H9 (cell line): ENCODE measurements at regions not wholly inside any gene's neighbourhood (a gene's known extent, or its start where the extent isn't known, plus 50 kb on each side); places are given as distances from the start of the nearest gene placed in this dataset.

Experiments used
- DNase-seq: peaks from one replicate; pipeline ENCODE4 v3.0.0-alpha.2; 2017
- H2AFZ ChIP-seq: one replicate; pipeline ENCODE4 v1.6.1; 2013; ENCODE audit warnings: mild to moderate bottlenecking, low read length, control low read depth, moderate library complexity
- H2AK5ac ChIP-seq: 2 replicates; pipeline ENCODE4 v1.6.1; 2013; ENCODE audit warnings: low read length, control low read depth, mixed read lengths; ENCODE audit not compliant: insufficient read length
- H2BK120ac ChIP-seq: one replicate; pipeline ENCODE4 v1.6.1; 2013; ENCODE audit warnings: low read depth, mild to moderate bottlenecking, low read length, control low read depth, inconsistent platforms; ENCODE audit not compliant: poor library complexity, severe bottlenecking
- H2BK12ac ChIP-seq: 2 replicates; pipeline ENCODE4 v1.6.1; 2013; ENCODE audit warnings: low read length, control low read depth, mixed read lengths, low read depth; ENCODE audit not compliant: insufficient read length
- H2BK15ac ChIP-seq: 2 replicates; pipeline ENCODE4 v1.6.1; 2013; ENCODE audit warnings: low read depth, low read length, control low read depth
- H2BK20ac ChIP-seq: one replicate; pipeline ENCODE4 v1.6.1; 2013; ENCODE audit warnings: low read depth, mild to moderate bottlenecking, low read length, control low read depth, inconsistent platforms; ENCODE audit not compliant: poor library complexity, severe bottlenecking
- H2BK5ac ChIP-seq: 2 replicates; pipeline ENCODE4 v1.6.1; 2013; ENCODE audit warnings: low read length, control low read depth, mixed read lengths; ENCODE audit not compliant: insufficient read length
- H3K14ac ChIP-seq: 2 replicates; pipeline ENCODE4 v1.6.1; 2013; ENCODE audit warnings: low read length, control low read depth; ENCODE audit not compliant: insufficient read depth
- H3K18ac ChIP-seq: 2 replicates; pipeline ENCODE4 v1.6.1; 2013; ENCODE audit warnings: low read depth, mild to moderate bottlenecking, mixed read lengths, low read length, control low read depth; ENCODE audit not compliant: insufficient read length
- H3K23ac ChIP-seq: 2 replicates; pipeline ENCODE4 v1.6.1; 2013; ENCODE audit warnings: low read length, control low read depth, mixed read lengths, low read depth; ENCODE audit not compliant: insufficient read length
- H3K23me2 ChIP-seq: 2 replicates; pipeline ENCODE4 v1.6.1; 2013; ENCODE audit warnings: low read depth, mild to moderate bottlenecking, mixed read lengths, low read length, control low read depth; ENCODE audit not compliant: insufficient read length, poor library complexity, severe bottlenecking
- H3K27ac ChIP-seq: 2 replicates; pipeline ENCODE4 v1.5.1; 2013; ENCODE audit warnings: low read length, control low read depth, mixed read lengths, low read depth; ENCODE audit not compliant: insufficient read length
- H3K27me3 ChIP-seq: 2 replicates; pipeline ENCODE4 v1.6.1; 2013; ENCODE audit warnings: low read length, control low read depth, inconsistent platforms; ENCODE audit not compliant: insufficient read depth
- H3K4ac ChIP-seq: 2 replicates; pipeline ENCODE4 v1.6.1; 2013; ENCODE audit warnings: low read depth, mild to moderate bottlenecking, control low read depth, inconsistent platforms, low read length, moderate library complexity
- H3K4me1 ChIP-seq: 2 replicates; pipeline ENCODE4 v1.6.1; 2013; ENCODE audit warnings: low read length, control low read depth, inconsistent platforms; ENCODE audit not compliant: insufficient read depth
- H3K4me2 ChIP-seq: 2 replicates; pipeline ENCODE4 v1.6.1; 2013; ENCODE audit warnings: low read length, control low read depth, mixed read lengths; ENCODE audit not compliant: insufficient read length, insufficient read depth
- H3K56ac ChIP-seq: 2 replicates; pipeline ENCODE4 v1.6.1; 2013; ENCODE audit warnings: low read depth, mild to moderate bottlenecking, mixed read lengths, low read length, control low read depth; ENCODE audit not compliant: insufficient read length
- H3K79me1 ChIP-seq: 2 replicates; pipeline ENCODE4 v1.6.1; 2013; ENCODE audit warnings: low read depth, mild to moderate bottlenecking, moderate library complexity, low read length, control low read depth, inconsistent platforms; ENCODE audit not compliant: insufficient read depth, poor library complexity, severe bottlenecking
- H3K79me2 ChIP-seq: 2 replicates; pipeline ENCODE4 v1.6.1; 2013; ENCODE audit warnings: low read length, control low read depth, inconsistent platforms; ENCODE audit not compliant: insufficient read depth
- H3K9ac ChIP-seq: 2 replicates; pipeline ENCODE4 v1.6.1; 2013; ENCODE audit warnings: low read length, control low read depth, mixed read lengths; ENCODE audit not compliant: insufficient read length; ENCODE audit errors: extremely low read depth
- H3K9me3 ChIP-seq: one replicate; pipeline ENCODE4 v1.6.1; 2013; ENCODE audit warnings: low read depth, low read length, inconsistent platforms; ENCODE audit not compliant: control insufficient read depth
- H3T11ph ChIP-seq: one replicate; pipeline ENCODE4 v1.6.1; 2013; ENCODE audit warnings: mild to moderate bottlenecking, low read length, control low read depth, inconsistent platforms
- H4K20me1 ChIP-seq: one replicate; pipeline ENCODE4 v1.6.1; 2013; ENCODE audit not compliant: control insufficient read depth, insufficient read length, insufficient read depth
- H4K5ac ChIP-seq: 2 replicates; pipeline ENCODE4 v1.6.1; 2013; ENCODE audit warnings: low read depth, mild to moderate bottlenecking, mixed read lengths, low read length, control low read depth; ENCODE audit not compliant: insufficient read length
- H4K8ac ChIP-seq: replicated peaks from 2 replicates; pipeline ENCODE4 v1.6.1; 2013; ENCODE audit warnings: low read length, control low read depth, mixed read lengths, low read depth; ENCODE audit not compliant: insufficient read length
- H4K91ac ChIP-seq: 2 replicates; pipeline ENCODE4 v1.6.1; 2013; ENCODE audit warnings: low read depth, mild to moderate bottlenecking, moderate library complexity, mixed read lengths, low read length, control low read depth; ENCODE audit not compliant: insufficient read length
- H3K27ac Mint-ChIP-seq, 3 experiments: 2 replicates in 2 of 3; 3 replicates in 1 of 3; pipeline ENCODE4 v1.8.0; 2020 to 2021; ENCODE audit warnings: mixed read lengths in 3 of 3, mild to moderate bottlenecking in 1 of 3, moderate library complexity in 1 of 3
- H3K27me3 Mint-ChIP-seq: 2 replicates; pipeline ENCODE4 v1.8.0; 2021; ENCODE audit warnings: low read depth, mild to moderate bottlenecking, moderate library complexity, mixed read lengths
- H3K36me3 Mint-ChIP-seq, 3 experiments: 2 replicates in 2 of 3; 3 replicates in 1 of 3; pipeline ENCODE4 v1.8.0; 2020 to 2021; ENCODE audit warnings: low read depth in 3 of 3, mixed read lengths in 3 of 3; ENCODE audit not compliant: insufficient read depth in 1 of 3
- H3K4me1 Mint-ChIP-seq, 2 experiments: 2 replicates each; pipeline ENCODE4 v1.8.0; 2020; ENCODE audit warnings: mixed read lengths in 2 of 2
- H3K4me3 Mint-ChIP-seq, 2 experiments: 2 replicates in 1 of 2; 3 replicates in 1 of 2; pipeline ENCODE4 v1.8.0; 2020 to 2021; ENCODE audit warnings: mild to moderate bottlenecking in 2 of 2, mixed read lengths in 2 of 2, moderate library complexity in 1 of 2
- H3K9me3 Mint-ChIP-seq, 2 experiments: 2 replicates in 1 of 2; 3 replicates in 1 of 2; pipeline ENCODE4 v1.8.0; 2020; ENCODE audit warnings: mild to moderate bottlenecking in 2 of 2, mixed read lengths in 2 of 2, moderate library complexity in 1 of 2
- whole genome bisulfite sequencing: extraction: QIAGEN DNeasy Blood & Tissue Kit; methylation state at CpG from one replicate; pipeline ENCODE4 v1.1.7; 2013; ENCODE audit warnings: missing lambda C conversion rate, low lambda C conversion rate, mixed read lengths; ENCODE audit not compliant: insufficient read length; ENCODE audit errors: extremely low coverage; 5-methylcytosine and 5-hydroxymethylcytosine counted together
- TF ChIP-seq, protein P1 (sequence below): fragments of 200-600 bp; sonication (generic); conservative IDR thresholded peaks from 3 replicates; pipeline ENCODE4 v1.8.0; 2021; ENCODE audit warnings: antibody characterized with exemption, mild to moderate bottlenecking

GRCh38 chr6:169117663-169118062, 136.0 kb downstream of the THBS2 start:
- Mint-ChIP-seq H3K27ac (no peak overlapping the region), H3K27me3 (peaks cover 2% of the 10 kb centered on the region; the same call in 1 of the 2 replicates), H3K36me3 (peaks cover 3 to 15% (median 12%) of the 10 kb centered on the region in 3 experiments; a peak in 5 of 7 replicates), H3K4me3 (no peak overlapping the region), H3K9me3 (peaks cover 10 to 22% of the 10 kb centered on the region in 2 experiments), H3K4me1 (peaks cover 7 to 14% of the 10 kb centered on the region in 2 experiments)
- no peak overlapping the region for H3K18ac ChIP-seq
- no CpG with 5 or more reads among the region's 7 CpGs for WGBS
- no peak overlapping the region for H2BK12ac ChIP-seq
- H4K8ac ChIP-seq: no peak overlapping the region
- no peak overlapping the region for H2AFZ ChIP-seq
- TF ChIP-seq, protein P1, sequence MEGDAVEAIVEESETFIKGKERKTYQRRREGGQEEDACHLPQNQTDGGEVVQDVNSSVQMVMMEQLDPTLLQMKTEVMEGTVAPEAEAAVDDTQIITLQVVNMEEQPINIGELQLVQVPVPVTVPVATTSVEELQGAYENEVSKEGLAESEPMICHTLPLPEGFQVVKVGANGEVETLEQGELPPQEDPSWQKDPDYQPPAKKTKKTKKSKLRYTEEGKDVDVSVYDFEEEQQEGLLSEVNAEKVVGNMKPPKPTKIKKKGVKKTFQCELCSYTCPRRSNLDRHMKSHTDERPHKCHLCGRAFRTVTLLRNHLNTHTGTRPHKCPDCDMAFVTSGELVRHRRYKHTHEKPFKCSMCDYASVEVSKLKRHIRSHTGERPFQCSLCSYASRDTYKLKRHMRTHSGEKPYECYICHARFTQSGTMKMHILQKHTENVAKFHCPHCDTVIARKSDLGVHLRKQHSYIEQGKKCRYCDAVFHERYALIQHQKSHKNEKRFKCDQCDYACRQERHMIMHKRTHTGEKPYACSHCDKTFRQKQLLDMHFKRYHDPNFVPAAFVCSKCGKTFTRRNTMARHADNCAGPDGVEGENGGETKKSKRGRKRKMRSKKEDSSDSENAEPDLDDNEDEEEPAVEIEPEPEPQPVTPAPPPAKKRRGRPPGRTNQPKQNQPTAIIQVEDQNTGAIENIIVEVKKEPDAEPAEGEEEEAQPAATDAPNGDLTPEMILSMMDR: no peak
- no peaks in the 10 kb centered on the region for H4K20me1 ChIP-seq
- no peaks in the 10 kb centered on the region for H3K4me1 ChIP-seq
- no peak overlapping the region for H2AK5ac ChIP-seq
- H2BK120ac ChIP-seq: no peak overlapping the region
- no peak overlapping the region for H3K4me2 ChIP-seq
- no peaks in the 10 kb centered on the region for H3K27me3 ChIP-seq
- H3K14ac ChIP-seq: no peak overlapping the region
- no peak overlapping the region for H3T11ph ChIP-seq
- H3K79me1 ChIP-seq: no peaks in the 10 kb centered on the region
- H2BK15ac ChIP-seq: no peak overlapping the region
- H3K4ac ChIP-seq: no peak overlapping the region
- no peak overlapping the region for H2BK5ac ChIP-seq
- no peak for DNase-seq
- no peaks in the 10 kb centered on the region for H3K9me3 ChIP-seq
- no peak overlapping the region for H4K5ac ChIP-seq
- no peaks in the 10 kb centered on the region for H3K79me2 ChIP-seq
- H3K23ac ChIP-seq: no peak overlapping the region
- no peak overlapping the region for H2BK20ac ChIP-seq
- no peak overlapping the region for H4K91ac ChIP-seq
- no peak overlapping the region for H3K56ac ChIP-seq
- H3K27ac ChIP-seq: no peak overlapping the region
- H3K9ac ChIP-seq: no peak overlapping the region
- H3K23me2 ChIP-seq: no peaks in the 10 kb centered on the region
